Stomach (tissue), 8 donors: ENCODE measurements at regions not wholly inside any gene's neighbourhood (a gene's known extent, or its start where the extent isn't known, plus 50 kb on each side); places are given as distances from the start of the nearest gene placed in this dataset.

ENCODE experiments used
- DNase-seq, 2 donors: peaks; one replicate each; pipeline versions ENCODE4 v3.0.0 to v3.0.0-alpha.2; 2013 to 2019
- H3K27ac ChIP-seq, 5 donors: fragments of 200-600 bp in 4 of 5; sonication (generic) in 4 of 5; one replicate each; pipeline ENCODE4 v1.5.1; 2013 to 2019; ENCODE audit warnings: mild to moderate bottlenecking in 1 of 5, moderate library complexity in 1 of 5
- H3K27me3 ChIP-seq, 3 donors: fragments of 200-600 bp; sonication (generic); one replicate each; pipeline ENCODE4 v1.5.1; 2017 to 2019; ENCODE audit warnings: mixed run types in 1 of 3
- H3K36me3 ChIP-seq, 4 donors: fragments of 200-600 bp; sonication (generic); 1 replicate in 3 of 4; 2 replicates in 1 of 4; pipeline ENCODE4 v1.5.1; 2016 to 2019
- H3K4me1 ChIP-seq, 4 donors: fragments of 200-600 bp; sonication (generic); one replicate each; pipeline ENCODE4 v1.5.1; 2016 to 2019
- H3K4me3 ChIP-seq, 4 donors: fragments of 200-600 bp; sonication (generic) in 3 of 4; one replicate each; pipeline ENCODE4 v1.5.1; 2016 to 2019; ENCODE audit warnings: mild to moderate bottlenecking in 1 of 4
- H3K9me3 ChIP-seq, 4 donors: fragments of 200-600 bp; sonication (generic); one replicate each; pipeline ENCODE4 v1.5.1; 2016 to 2019
- CTCF ChIP-seq, 7 experiments: fragments of 450-650 bp in 4 of 7; fragments of 200-600 bp in 3 of 7; sonication (generic) in 3 of 7; IDR thresholded peaks; one replicate each; pipeline ENCODE4 v1.5.1; 2016 to 2019; ENCODE audit warnings: antibody characterized with exemption in 7 of 7, control low read depth in 2 of 7, mild to moderate bottlenecking in 1 of 7
- EP300 ChIP-seq: sonication (generic); formaldehyde crosslinking; IDR thresholded peaks from one replicate; pipeline ENCODE4 v1.6.1; 2017; ENCODE audit warnings: antibody characterized with exemption
- POLR2A ChIP-seq, 4 donors: fragments of 450-650 bp; IDR thresholded peaks; one replicate each; pipeline ENCODE4 v1.6.1; 2016; ENCODE audit warnings: antibody characterized with exemption in 4 of 4, control low read depth in 2 of 4, mild to moderate bottlenecking in 1 of 4, moderate library complexity in 1 of 4
- POLR2AphosphoS5 ChIP-seq, 3 donors: sonication (generic); formaldehyde crosslinking; IDR thresholded peaks; one replicate each; pipeline ENCODE4 v1.6.1; 2016; ENCODE audit warnings: antibody characterized with exemption in 3 of 3
- WGBS, 5 donors: extraction: QIAGEN DNeasy Blood & Tissue Kit in 3 of 5; methylation state at CpG; one replicate each; pipeline versions ENCODE4 v1.1.5 to v1.1.7; 2013 to 2018; 5-methylcytosine and 5-hydroxymethylcytosine counted together
- intact Hi-C: fragments of 100-400 bp; cut with DNase I; formaldehyde crosslinking; loops from one replicate; pipeline ENCODE4 v1.15.1; 2023; ENCODE audit warnings: low total_unique reads
- donor health status: healthy with polysubstance abuse.
- donor health status: Bipolar disorder and iron deficiency.
- donor health status: healthy.

GRCh38 chr5:142459209-142459608 is 134.4 kb upstream of the SPRY4 start:
- H3K4me3 ChIP-seq = no peak overlapping the region
- intact Hi-C loops = no loop called here
- WGBS, 5 donors = 90 to 100% (median 100%) methylated on average over 1 of the region's 1 CpG
- DNase-seq = no peak
- TF ChIP-seq POLR2AphosphoS5 (IDR thresholded peaks at IDR 0.05) (no peak), CTCF (IDR thresholded peaks at IDR 0.05) (no peak), EP300 (no peak), POLR2A (IDR thresholded peaks at IDR 0.05) (no peak)
- peaks cover 0 to 8% (median 0%) of the 10 kb centered on the region in 4 donors for H3K9me3 ChIP-seq
- no peaks in the 10 kb centered on the region for H3K36me3 ChIP-seq
- H3K27me3 ChIP-seq = no peaks in the 10 kb centered on the region
- H3K27ac ChIP-seq = no peak overlapping the region
- no peaks in the 10 kb centered on the region for H3K4me1 ChIP-seq

- Histone ChIP-seq H3K27me3 (no peaks in the 10 kb centered on the region), H3K9me3 (peaks cover 0 to 8% (median 0%) of the 10 kb centered on the region in 4 donors), H3K4me1 (peaks cover 0 to 5% (median 0%) of the 10 kb centered on the region in 4 donors), H3K36me3 (no peaks in the 10 kb centered on the region), H3K4me3 (no peak overlapping the region), H3K27ac (no peak overlapping the region)
- intact Hi-C loops = no loop called here
- TF ChIP-seq EP300 (no peak), POLR2A (IDR thresholded peaks at IDR 0.05) (no peak), CTCF (IDR thresholded peaks at IDR 0.05) (no peak), POLR2AphosphoS5 (IDR thresholded peaks at IDR 0.05) (no peak)
- WGBS, 5 donors = 54 to 84% (median 71%) methylated on average over 2 of the region's 2 CpGs
- DNase-seq = no peak
These were observed 131.0 kb upstream of the SPRY4 start for GRCh38 chr5:142455856-142456255.

- H3K4me1 ChIP-seq = peaks cover 0 to 5% (median 0%) of the 10 kb centered on the region in 4 donors
- peak overlapping the region in 1 of 5 donors; percentile 11 for H3K27ac ChIP-seq
- H3K27me3 ChIP-seq = no peaks in the 10 kb centered on the region
- peaks cover 0 to 3% (median 0%) of the 10 kb centered on the region in 4 donors for H3K9me3 ChIP-seq
- TF ChIP-seq EP300 = no peak
- 61 to 71% (median 68%) methylated on average over 6 to 7 of the region's 7 CpGs for WGBS, 5 donors
- H3K36me3 ChIP-seq = no peaks in the 10 kb centered on the region
- DNase-seq = peak in 1 of 2 donors; percentile 30
- no peak overlapping the region for H3K4me3 ChIP-seq
- intact Hi-C loops = no loop called here
These were observed 129.1 kb upstream of the SPRY4 start for GRCh38 chr5:142453932-142454331.

GRCh38 chr5:142450419-142450818 is 125.6 kb upstream of the SPRY4 start:
- Histone ChIP-seq H3K4me1 (peaks cover 0 to 5% (median 0%) of the 10 kb centered on the region in 4 donors), H3K27me3 (no peaks in the 10 kb centered on the region), H3K4me3 (no peak overlapping the region), H3K9me3 (no peaks in the 10 kb centered on the region), H3K36me3 (no peaks in the 10 kb centered on the region), H3K27ac (no peak overlapping the region)
- intact Hi-C loops = no loop called here
- TF ChIP-seq CTCF (IDR thresholded peaks at IDR 0.05) = no peak
- DNase-seq = no peak

GRCh38 chr5:142447887-142448286 is 123.1 kb upstream of the SPRY4 start:
- Histone ChIP-seq H3K36me3 (no peaks in the 10 kb centered on the region), H3K4me1 (no peaks in the 10 kb centered on the region), H3K4me3 (no peak overlapping the region), H3K27ac (no peak overlapping the region), H3K9me3 (no peaks in the 10 kb centered on the region), H3K27me3 (no peaks in the 10 kb centered on the region)
- WGBS, 5 donors = 79 to 90% (median 85%) methylated on average over 1 of the region's 1 CpG
- TF ChIP-seq POLR2A (IDR thresholded peaks at IDR 0.05) (no peak), EP300 (no peak), CTCF (IDR thresholded peaks at IDR 0.05) (no peak), POLR2AphosphoS5 (IDR thresholded peaks at IDR 0.05) (no peak)
- DNase-seq = no peak
- intact Hi-C loops = no loop called here
